C1 segment of cervical spinal cord (tissue), 14 donors: ENCODE measurements at regions not wholly inside any gene's neighbourhood (a gene's known extent, or its start where the extent isn't known, plus 50 kb on each side); places are given as distances from the start of the nearest gene placed in this dataset.
"Not testable (repeated sequence)": the region's sequence is repeated elsewhere in the genome, so short reads cannot be mapped to it uniquely, and the experiment has no call there.

ENCODE experiments used
- DNase-seq, 14 donors: peaks; one replicate each; lab custom pipeline; 2025; lab: John Stamatoyannopoulos, UW

DNA sequence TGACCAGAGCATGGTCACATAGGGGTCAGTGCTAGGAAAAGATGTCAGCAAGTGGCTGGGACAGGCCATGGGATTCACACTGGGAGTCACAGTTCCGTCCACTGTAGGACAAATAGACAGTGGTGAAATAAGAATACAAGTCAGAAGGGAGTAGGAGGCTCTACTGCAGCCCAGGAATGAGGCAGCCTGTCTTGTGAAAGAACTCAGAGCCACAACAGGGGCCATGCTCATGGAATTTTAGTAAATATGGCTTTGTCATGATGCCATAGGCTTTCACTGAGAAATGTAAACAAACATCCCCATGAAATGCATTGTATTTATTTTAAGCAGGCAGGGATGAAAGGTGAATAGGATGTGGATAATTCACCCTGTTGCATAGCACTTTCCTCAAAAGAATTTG lies 504.3 kb downstream of the SOX11 start:
- no peak for DNase-seq

DNA sequence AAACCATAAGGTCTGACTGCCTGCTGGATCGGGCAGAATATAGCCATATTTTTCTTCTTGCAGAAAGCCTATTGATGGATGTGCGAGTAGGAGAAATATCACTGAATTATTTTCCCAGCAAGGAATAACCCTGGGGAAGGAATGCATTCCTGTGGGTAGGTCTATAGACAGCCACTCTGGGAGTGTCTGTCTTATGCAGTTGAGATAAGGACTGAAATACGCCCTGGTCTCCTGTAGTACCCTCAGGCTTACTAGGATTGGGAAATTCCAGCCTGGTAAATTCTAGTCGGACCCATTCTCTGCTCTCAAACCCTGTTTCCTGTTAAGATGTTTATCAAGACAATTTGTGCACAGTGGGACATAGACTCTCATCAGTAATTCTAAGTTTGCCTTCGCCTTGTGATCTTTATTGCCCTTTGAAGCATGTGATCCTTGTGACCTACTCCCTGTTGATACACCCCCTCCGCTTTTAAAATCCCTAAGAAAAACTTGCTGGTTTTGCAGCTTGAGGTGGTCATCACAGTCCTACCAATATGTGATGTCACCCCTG lies 506.3 kb downstream of the SOX11 start:
- DNase-seq, result not testable (repeated sequence)

DNA sequence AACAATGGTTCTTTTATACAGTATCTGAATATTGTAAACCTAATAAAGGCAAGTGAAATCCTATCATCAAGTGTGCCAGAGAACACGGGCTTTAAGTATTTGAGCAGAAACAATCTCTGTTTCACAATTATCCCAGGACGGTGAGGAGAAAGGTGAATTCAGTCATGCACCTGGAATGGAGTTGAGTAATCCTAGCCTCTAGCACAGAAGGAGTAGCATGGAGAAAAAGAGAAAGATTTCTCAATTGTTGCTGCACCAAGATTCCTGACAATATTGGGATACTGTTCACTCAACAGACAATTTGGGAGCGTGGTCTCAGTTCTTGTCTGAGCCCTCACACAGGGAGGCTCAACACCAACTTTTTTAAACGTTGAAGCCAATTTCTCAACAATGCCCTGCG lies 510.6 kb downstream of the SOX11 start:
- DNase-seq, result no peak

DNA sequence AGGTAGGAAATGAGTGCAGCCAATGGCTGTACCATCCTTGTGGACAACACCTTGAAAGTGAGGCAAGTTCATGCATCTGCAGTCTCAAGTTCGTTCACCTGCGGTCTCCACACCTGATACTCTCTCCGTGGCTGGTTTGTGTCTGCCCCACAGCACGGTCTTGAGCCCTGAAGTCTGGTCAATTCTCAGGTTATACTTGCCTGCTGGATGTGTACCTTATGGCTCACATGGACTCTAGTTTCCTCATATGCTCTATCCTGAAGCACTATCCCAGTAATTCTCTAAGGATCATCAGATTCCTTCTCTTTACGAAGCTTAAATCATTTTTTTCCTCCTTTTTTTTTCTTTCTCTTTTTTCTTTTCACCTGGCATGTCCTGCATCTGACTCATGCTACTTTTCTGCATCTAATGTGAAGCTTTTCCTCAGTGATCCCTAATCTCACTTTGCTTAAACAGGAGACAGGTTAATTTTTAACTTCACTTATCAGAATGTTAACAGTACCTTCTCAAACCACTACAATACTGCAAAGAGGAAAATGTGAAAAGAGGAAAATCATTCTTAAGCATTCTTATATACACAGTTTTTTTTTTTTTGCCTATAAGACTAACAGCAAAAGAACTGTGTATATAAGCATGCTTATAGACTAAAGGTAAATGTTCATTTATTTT lies 511.2 kb downstream of the SOX11 start:
- no peak for DNase-seq

DNA sequence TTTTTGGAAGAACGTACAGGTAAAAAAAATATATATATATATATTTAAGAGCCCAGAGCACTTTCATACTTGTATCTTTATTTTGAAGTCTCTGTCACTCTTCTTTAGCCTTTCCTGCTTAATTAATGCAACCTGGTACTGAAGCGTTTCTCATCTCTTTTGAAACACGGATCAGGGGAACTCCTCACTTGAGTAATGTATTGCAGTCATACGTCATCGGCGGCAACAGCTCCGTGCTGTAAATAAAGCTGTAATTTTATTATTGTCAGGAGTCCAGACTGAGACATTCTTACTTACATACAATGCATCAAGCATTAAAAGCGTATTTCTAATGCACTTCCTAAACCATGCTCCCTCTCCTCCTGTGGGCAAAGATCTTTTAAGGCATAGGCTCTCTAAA lies 514.7 kb downstream of the SOX11 start:
- DNase-seq, result no peak

DNA sequence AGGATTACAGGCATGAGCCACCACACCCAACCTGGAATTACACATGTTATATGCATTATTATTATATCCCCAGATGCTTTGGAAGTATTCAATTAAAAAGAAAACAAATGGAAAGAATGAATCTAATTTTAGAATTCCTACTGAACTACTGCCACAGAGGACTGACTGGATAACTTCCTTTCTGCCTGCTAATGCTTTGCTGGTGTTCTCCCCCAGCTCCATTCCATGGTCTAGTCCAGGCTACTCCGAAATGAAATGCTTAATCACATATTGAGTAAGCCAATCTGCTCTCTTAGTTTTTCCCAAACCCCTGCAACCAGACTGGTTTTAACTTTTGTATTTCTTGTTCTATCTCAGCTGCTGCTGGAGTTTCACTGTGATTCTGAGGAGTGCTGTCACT lies 519.1 kb downstream of the SOX11 start:
- no peak for DNase-seq

DNA sequence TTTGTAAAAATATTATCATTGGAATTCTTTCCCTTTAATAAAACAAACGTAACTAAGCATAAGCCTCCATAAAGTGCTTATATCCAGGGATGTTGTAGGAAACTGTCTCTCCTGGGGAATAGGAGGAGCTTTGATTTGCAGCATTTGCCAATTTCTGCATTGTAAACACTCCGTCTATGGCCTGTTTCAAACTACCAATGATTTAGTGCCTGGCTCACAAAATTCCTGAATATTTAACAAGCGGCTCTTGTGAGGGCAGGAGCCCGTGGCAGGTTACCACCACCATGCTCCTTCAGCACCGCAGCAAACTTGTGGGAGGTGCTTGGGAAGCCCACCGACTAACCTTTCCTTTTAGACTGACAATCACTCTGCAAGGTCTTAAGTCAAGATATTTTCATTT lies 520.3 kb downstream of the SOX11 start:
- DNase-seq, result no peak

DNA sequence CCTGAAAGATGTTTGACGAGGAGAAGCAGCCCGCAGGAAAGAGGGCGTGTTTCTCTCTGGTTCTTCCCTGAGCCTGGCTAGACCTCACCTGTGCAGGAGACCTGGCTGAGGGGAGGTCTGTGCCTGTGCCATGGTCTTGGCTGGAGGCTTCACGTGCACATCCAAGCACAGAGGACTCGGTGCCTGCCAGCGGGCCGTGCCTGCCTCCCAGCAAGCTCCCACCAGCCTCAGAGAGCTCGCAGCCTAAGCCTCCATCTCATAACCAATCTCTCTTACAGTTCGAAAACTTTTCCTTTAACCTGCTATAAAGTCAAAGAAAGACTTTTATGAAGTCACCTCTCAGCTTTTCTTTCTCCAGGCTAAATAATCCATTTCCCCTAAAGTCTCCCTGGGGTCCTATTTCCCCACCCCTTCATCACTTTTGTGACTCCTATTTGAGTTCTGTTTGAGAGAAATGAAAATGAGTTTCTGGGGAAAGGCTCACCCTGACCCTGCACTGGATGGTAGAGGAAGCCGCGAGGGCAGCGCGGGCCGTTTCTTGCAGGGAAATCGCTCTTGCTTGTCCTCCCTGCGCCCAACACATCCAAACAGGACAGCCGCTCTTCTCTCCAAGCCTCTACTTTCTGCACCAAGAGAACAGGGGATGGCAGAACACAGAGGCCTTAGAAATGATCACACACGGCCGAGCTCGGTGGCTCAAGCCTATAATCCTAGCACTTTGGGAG lies 521.0 kb downstream of the SOX11 start:
- no peak for DNase-seq

DNA sequence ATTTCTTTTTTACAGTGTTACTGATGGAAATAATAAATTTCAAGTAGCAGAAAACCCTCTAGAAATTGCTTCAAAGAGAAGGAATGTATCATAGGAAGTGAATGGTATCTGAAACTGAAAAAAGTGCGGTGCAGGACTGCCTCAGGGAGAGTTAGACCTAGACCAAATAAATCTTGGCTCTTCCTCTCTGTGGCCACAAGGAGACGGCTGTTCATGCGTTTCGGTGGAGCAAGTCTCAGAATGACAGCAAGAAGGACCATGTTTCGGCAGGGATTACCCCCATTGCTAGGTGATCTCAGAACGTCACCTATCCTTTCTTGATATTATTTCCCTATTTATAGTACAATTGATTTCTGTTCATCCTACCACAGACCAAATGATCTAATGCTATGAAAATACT lies 522.3 kb downstream of the SOX11 start:
- no peak for DNase-seq

DNA sequence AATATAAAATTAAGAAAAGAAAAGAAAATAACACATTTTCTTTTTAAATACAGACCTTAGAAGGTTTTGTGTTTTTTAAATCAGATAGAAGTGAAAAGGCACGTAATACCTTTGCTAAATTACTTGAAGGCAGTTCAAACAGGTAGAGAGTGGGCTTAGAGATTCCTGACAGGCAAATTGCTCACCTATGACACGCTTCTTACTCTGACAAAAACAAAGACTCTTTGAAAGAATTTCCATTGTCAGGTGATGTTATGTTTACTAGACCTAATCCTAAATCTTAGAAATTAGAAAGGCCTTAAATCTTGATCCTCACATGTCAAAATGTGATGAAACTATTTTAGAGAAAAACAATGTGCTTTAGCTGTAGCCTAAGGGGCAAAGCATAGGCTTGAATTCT lies 522.9 kb downstream of the SOX11 start:
- DNase-seq, result no peak

DNA sequence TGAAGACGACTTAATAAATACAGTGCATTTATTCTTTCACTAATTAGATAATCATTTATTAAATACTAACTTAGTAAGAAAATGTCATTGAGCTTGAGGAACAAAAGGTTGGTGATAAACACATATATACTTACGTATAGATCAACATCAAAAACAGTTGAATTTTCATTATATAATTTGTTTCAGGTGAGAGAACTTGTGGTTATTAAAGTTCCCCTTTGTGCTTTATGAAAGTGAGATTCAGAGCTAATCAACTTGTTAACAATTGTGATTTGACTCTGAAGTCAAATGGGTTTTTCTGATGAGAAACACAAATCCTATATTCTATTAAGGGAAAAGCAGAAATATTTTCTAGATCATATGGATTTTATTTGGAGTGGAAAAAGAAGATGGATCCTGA lies 524.0 kb downstream of the SOX11 start:
- no peak for DNase-seq

DNA sequence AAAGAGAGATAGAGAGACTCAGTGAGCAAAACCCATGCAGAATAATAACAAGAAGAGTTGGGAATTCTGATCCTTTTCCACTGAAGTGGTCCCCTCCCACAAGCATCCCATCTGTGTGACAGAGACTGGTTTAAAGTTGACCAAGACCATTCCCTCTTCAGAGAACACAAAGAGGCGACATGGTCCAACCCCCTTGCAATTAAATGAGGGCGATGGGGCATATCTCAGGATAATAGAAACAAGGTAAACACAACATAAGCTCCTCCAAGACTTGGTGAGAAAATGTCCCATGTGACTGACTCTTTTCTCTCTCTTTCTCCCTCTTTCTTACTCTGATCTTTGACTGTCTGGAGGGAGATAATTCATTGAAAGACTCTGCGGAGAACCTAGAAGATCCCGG lies 526.7 kb downstream of the SOX11 start:
- DNase-seq, result no peak

DNA sequence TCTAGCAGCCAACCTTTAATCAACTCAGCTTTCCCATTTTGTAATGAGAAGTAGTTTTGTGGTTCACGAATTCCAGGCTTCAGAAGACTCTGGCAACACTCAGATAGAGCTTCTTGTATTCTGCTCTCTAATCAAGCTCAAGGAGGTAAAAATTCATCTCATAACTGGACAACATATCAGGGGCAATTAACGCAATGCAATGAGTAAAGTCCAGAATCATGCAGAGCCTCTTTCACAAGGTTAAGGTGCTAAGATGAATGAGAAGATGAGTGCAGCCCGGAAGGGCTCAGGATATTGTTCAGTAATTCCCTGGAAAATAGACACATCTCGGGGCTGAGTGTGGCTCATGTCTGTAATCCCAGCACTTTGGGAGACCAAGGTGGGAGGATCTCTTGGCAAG lies 527.7 kb downstream of the SOX11 start:
- DNase-seq, result no peak

DNA sequence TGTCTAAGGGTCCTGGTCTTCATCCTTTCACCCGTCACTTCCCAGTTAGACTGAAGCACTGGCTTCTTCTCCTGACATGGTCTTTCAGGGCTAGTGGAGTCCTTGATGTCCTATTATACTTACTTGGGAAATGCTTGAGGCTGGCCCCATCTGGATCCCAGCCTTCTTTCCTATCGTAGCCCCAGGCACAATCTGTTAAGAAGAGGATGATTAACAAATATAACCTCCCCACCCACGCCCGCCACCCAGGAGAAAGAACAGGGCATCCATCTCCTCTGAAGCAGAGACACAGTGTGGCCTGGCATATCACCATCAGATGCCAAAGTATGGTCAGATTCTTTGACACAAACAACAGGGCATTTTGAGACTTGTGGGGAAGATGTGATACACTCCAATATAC lies 530.1 kb downstream of the SOX11 start:
- no peak for DNase-seq

DNA sequence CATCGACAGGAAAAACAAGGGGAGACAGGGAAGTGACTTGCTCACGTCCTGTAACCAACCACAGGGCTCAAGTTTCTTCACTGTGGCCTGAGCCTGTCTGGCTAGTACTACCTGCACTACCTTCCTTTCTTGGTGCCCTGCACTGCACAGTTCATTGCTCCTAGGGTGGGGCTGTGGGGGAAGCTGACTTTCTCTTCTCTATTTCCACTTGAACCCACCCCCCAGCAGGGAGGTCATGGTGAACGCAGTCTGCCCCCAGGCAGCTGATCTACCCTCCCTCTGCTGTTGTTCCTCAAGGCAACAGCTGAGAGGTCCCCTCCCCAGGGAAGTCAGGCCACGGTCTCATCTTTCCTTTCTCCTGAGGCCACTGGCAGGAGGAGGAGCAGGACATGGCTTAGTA lies 532.1 kb downstream of the SOX11 start:
- no peak for DNase-seq

DNA sequence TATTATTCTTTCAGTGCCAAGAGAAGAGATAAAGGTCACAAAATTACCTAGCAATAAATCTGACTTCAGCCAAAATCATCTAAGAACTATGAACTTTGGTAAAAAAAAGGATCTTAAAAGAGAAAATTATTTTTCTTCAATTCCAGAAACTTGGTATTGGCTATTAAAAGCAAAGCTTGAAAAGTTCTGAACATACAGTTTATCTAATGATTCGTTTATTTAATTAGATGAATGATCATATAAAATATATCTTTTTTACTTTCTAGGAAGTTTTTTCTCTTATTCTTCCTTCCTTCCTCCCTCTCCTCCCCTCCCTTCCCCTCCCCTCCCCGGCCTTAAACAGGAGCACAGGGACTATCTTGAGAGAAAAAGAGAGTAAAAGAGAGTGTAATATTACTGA lies 536.1 kb downstream of the SOX11 start:
- DNase-seq, result no peak

DNA sequence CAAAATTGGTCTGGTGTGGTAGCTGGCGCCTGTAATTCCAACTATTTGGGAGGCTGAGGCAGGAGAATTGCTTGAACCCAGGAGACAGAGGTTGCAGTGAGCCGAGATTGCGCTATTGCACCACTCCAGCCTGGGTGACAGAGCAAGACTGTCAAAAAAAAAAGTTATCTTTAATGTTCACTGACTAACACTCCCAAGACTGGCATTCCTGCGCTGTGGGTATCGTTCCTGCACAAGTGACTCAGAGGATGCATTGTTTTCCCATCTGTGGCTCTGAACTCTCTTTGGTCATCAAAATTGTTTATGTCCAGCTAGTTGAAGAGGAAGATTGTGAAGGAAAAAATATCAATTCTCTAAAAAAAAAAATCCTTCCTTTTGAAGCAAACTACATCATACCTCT lies 539.0 kb downstream of the SOX11 start:
- DNase-seq, result no peak

DNA sequence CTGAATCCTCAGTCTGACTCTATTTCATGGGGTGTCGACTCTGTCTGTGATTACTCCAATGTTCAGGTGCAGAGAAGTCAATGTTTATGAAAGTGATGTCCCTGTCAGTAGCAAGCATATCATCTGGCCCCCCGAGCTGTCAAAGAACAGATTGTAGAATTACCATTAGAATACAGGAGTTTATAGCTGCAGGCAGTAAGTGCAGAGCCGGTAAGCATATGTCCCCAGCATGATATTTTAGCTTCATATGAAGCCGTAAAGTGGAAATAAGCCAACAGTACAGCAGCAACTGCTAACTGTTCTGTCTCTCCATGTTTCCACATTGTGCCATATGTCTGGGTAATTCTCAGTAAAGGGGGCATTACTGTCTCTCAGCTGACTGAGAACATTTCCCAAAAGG lies 541.8 kb downstream of the SOX11 start:
- DNase-seq, result no peak

DNA sequence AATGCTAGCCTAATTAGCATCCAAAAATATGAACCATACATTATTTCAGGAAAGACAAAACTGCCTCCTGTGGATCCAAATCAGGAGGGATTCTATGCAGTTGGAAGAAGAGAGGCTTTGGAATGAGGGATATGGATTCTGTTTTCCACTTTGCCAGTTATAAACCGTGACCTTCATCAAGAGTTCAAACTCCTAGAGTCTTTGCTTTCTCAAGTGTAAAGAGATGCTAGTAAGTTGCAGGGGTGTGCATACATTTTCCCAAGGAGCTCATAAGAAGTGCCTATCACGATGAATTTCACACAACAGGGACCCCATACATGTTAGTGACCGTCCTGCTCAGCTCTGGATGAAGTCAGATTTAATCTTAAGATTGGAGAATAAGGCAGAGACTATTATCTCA lies 542.5 kb downstream of the SOX11 start:
- DNase-seq, result no peak

DNA sequence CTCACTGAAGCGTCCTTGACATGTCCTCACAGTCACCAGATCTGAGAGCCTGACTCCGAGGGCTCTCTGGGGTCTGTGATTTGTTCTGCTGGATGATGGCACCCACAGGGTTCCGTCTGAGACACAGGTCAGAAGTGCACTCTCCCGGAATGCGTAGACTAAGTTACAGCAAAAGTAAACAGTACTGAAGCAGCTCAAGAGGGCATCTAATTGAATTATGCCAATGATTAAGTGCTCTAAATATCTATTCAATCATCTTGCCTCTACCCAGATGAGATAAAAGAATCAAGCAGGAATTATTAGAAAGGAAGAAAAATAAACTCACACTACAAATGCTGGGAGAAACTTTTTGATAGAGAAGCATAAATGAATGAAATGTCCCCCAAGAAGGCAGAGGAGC lies 544.1 kb downstream of the SOX11 start:
- no peak for DNase-seq

DNA sequence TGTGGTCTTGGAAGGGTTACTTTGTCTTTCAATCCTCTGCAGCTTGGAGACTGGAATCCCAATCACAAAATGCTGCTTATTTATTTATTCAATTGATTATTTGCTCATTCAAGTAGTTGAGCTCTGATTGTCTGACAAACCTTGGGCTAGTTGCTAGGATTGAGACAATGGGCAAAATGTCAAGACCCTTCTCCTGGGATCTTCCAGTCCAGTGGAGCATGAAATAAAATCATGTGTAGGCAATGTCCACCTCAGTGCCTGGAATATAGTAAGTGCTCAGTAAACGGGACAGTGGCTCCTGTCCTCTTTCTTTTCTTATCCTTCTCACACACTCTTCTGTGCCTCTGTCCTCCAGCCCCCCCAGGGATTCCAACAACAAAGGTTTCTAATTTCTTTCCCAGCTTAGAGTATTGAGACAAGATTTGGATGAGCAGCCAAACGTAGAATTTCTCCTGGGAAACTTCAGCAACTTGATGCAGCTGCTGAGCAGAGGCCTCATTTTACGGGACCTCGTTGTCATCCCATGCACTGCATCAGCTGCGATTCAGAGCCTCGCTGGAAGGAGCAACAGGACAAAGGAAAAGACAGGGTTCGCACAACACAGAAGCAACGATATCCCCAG lies 545.0 kb downstream of the SOX11 start:
- no peak for DNase-seq

DNA sequence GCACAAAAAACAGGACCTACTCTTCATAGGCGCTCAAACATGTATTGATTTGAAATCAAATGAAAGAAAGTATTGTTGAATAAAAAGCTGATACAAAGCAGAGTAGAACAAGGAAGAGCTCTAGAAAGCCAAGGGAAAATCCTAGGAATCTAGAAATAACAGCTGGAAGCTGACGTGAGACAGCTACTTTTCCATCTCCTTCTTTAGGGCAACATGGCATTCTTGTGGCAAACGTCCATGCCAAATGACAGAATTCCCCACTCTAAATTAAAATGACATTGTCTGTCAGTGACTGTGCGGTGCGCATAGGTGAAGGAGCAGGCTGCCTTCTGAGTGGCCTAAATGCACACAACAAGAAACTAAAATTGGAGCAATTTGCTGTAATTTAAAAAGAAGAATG lies 557.4 kb downstream of the SOX11 start:
- DNase-seq, result no peak

DNA sequence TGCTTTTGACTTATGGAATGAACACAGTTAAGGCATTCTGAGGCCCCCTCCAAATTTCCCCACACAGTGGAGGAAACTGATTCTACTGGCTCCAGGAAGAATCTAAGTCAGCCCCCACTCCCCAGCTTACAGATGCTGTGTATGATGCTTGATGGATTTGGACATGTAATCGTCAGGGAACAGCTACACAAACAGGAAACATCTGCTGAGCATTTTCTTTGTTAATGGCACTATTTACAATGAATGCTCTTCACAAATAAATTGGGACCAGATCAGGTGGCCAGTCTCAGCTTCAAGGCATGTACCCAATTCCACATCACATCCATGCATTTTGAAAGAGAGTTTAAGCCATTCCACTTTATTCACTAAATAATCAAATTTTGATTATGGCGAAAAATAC lies 562.3 kb downstream of the SOX11 start:
- DNase-seq, result no peak
